Hepatic stellate cell (primary cell): ENCODE measurements at regions not wholly inside any gene's neighbourhood (a gene's known extent, or its start where the extent isn't known, plus 50 kb on each side); places are given as distances from the start of the nearest gene placed in this dataset.
A peak's percentile ranks its signal among the peaks of the same experiment; 100 is the strongest.

ENCODE experiments used
- DNase-seq: peaks from one replicate; pipeline ENCODE4 v3.0.0; 2011; ENCODE audit warnings: low spot score

DNA sequence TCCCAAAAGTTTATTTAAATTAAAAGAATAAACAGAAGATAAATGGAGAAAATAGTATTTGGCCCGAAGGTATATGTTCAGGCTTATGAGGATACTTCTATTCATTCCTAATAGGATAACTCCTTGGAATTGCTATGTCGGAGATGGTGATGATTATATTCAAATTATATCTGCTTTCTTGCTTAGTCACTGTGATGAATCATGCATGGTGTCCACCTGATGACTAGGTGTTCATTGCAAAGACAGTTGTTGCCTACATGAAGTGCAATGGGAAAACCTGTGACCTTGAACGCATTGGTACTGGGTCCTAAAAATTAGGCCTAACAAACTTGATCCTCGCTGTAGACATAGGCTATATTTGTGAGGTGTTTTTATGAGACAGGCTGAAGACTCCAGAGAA, 617.3 kb upstream of the ZEB2 start:
- DNase-seq, result no peak

- DNase-seq, result no peak
Measured at GRCh38 chr2:145136702-145137101, 616.8 kb upstream of the ZEB2 start.

GRCh38 chr2:145126146-145126545, 606.2 kb upstream of the ZEB2 start:
- no peak for DNase-seq

DNA sequence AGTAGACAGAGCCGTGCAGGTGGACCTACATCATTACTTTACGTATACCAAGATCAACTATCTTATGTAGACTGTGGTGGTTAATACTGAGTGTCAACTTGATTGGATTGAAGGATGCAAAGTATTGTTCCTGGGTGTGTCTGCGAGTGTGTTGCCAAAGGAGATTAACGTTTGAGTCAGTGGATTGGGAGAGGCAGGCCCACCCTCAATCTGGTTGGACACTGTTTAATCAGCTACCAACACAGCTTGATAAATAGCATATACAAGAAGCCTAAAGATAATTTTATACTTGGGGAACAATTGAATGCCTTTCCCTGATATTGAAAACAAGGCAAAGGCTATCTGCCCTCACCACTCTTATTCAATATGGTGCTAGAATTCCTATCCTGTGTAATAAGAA, 604.2 kb upstream of the ZEB2 start:
- no peak for DNase-seq

DNA sequence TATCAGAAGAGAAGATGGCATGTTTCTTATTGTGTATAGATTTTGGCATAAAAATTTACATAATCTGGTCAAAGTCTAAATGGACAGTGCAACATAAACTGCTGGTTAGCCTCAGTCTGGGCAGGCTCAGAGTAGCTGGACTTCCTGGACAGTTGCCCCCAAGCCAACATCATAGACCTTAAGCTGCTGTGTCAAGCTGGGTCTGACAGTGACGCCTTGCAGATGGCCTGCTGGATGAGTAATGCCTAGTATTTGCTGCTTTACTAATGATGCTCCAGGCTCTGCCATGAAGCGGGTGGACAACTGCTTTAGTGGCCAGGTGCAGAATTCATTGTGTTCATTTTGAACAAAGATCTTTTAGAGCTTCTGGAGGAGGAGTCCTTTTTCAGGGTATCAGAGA, 603.7 kb upstream of the ZEB2 start:
- DNase-seq, result peak; percentile 12

- DNase-seq, result no peak
Measured at GRCh38 chr2:145119225-145119624, 599.3 kb upstream of the ZEB2 start.

- DNase-seq, result no peak
Measured at GRCh38 chr2:145116834-145117725, 597.2 kb upstream of the ZEB2 start.

GRCh38 chr2:145116056-145116455, 596.1 kb upstream of the ZEB2 start:
- DNase-seq, result no peak

- no peak for DNase-seq
Measured at GRCh38 chr2:145114726-145115125, 594.8 kb upstream of the ZEB2 start.

- no peak for DNase-seq
Measured at GRCh38 chr2:145112467-145112866, 592.5 kb upstream of the ZEB2 start.

DNA sequence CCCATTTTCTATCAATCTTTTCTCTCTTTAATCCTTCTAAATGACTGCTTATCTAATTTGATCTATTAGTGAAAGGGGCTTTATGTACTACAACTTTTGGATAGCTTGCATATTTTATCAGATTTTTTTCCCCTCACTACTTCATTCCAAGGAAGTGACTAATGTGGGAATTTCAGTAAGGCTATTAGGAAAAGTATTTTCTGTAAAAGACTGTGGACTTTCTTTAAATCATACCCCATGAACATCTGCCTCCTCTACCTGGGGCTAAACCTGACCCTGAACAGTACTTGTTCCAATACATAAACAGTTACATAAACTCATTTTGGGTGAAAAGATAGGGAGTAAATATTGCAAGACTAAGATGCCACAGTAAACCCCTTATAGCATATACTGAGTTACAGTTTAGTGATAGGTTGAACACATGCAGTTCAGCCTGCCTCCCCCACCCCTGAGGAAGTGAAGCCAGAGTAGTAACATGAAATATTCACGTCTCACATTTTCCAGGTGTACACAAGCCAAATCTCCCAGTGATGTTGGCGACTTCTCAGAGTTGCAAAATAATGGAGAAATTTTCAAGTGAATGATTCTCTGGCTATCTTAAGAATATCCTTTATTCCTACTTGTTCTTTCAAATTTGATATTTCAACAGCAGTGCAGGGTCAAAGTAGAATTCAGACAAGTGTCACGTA, 590.9 kb upstream of the ZEB2 start:
- DNase-seq, result no peak

DNA sequence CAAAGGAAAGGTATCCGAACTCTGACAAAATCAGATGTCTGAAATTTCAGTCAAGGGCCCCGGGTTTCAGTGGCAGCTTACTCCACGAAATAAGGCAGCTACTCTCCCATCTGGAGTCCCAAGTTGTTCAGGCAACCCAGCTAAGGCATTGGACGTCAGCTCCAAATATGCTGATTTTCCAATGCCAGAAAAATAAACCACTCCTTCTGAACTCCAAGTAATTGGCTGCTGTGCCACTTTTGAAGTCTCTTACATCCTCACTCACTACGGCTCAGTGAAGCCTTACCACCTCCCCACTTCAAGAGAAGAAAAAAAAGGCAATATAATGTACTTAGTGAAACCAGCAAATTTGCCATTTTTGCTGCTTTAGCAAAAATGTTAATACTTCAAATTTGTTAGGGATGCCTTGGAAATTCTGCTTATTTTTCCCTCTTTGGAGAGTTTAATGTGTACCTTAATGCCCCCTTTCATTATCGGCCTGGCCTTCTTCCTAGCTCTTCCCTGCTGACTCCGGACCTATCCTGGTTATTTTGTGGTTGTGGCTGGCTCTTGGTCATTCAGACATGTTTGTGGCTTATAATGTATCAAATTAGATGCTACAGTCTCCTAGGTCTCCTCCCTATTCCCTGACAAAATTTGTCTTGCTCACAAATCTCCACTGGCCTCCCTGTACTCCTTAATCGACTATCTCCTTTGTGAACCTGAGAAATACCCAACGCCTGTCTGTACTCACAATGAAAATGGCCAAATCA, 589.2 kb upstream of the ZEB2 start:
- no peak for DNase-seq

- no peak for DNase-seq
Measured at GRCh38 chr2:145108361-145108778, 588.5 kb upstream of the ZEB2 start.

- no peak for DNase-seq
Measured at GRCh38 chr2:145106293-145106692, 586.4 kb upstream of the ZEB2 start.

GRCh38 chr2:145102706-145103105, 582.8 kb upstream of the ZEB2 start:
- no peak for DNase-seq

- DNase-seq, result no peak
Measured at GRCh38 chr2:145100301-145100700, 580.4 kb upstream of the ZEB2 start.

GRCh38 chr2:145096582-145096981, 576.7 kb upstream of the ZEB2 start:
- no peak for DNase-seq

DNA sequence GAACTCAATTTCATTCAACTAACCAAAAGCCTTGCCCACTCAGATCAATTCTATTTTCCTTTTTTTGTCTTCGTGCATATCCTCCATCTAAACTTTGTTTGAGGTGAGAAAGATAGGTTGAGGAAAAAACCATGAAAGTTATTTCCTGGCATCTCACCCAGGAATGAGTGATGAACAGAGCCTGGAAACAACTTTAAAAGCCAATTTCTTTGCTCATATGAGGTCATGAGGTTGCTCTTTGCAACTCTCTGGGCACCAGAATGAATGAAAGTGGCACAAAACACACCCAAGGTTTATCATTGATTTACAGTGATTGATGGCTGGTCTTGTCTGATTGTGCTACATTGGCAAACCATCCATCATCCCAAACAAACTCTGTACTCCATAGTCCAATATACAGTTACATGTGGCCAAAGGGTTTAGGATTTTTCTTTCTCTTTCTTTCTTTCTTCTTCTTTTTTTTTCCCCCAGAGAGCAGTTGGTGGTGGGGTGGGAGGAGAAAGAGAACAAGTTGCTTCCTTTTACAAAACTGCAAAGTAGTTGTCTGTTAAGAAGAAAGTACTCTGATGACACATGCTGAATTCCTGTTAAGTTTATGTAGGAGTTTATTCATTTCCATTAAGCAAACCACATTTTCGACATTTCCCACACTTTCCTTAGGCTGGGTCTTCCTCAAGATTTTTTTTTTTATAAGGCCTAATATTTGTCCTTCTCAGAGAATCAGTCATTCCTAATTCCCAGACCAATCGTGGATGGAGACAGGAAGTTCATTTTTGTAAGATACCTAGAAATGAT, 575.9 kb upstream of the ZEB2 start:
- DNase-seq, result no peak

DNA sequence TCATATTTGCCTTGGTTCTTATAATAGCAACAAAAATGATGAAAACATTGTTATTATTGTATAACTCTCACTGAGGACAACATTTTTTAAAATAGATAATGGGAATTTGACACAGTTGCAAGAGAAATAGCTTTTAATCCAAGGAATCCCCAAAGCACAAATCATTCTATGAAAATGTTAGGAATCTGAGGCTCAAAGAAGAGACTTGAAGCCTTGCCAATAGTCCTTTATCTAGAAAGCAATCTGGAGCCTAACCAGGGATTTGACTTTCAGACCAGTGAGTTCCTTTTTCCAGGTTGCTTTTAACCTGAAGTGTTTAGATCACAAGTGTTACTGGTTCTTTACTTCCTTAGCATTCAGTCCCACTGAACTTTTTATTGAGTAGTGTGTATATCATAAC, 574.5 kb upstream of the ZEB2 start:
- no peak for DNase-seq

DNA sequence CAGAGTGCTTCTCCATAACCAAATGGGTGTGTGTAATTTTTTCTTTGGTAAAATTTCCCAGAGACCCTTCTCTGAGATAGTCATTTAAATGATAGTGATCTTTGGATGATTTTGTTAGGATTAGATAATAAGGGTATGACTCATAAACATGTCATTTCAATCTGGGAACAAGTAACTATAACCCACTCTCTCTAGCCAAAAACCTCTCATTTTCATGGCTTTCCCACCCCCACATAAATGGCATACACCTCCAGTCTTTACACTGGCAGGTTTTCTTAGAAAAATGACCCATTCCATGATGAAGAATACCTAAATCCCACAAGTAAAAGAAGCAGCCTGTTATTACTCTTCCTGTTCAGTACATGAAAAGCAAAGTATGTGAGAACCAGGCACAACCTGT, 572.0 kb upstream of the ZEB2 start:
- DNase-seq, result no peak

DNA sequence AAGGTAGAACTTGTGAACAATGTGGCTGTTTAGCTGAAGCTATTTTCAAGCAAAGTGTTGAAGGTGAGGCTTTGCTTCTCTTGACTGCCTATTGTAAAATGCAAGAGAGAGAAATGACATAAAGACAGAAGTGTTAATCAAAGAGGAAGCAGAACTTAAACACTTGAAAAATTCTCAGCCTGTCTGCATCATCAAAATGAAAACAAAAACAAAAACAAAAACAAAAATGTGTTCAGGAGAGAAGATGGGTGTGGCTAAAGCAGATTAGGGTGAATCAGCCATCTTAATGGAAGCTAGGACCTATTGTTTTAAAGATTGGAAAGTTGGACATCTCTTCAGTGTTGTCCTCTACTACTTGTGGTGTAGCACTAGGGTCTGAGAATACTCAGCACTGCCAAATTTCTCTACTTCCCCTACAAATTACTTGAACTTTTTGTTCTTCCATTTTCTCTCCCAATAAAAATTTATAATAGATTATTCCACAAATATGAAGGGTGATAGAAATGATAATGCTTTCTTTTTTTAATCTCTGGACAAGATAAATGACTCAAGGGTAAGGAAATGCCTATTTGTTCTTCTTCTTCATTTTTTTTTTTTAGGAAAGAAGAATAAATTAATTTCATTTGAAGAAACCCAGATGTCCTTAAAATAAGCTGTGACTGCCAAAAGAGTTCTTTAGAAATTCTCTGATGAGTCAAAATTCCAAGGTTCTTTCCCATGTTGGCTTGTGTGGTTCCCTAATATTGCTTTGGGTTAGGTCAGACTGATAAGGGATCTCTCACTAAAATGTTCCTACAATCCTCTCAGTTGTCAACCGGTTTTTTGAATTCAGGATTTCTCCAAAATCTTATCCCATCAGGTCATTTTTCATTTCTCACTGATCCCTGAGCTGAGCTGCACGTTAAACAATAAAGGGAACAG, 571.2 kb upstream of the ZEB2 start:
- peak; percentile 16 for DNase-seq
